HepG2 (cell line): ENCODE measurements at regions not wholly inside any gene's neighbourhood (a gene's known extent, or its start where the extent isn't known, plus 50 kb on each side); places are given as distances from the start of the nearest gene placed in this dataset.

Experiments used
- ARNTL ChIP-seq: sonication (generic); formaldehyde crosslinking; IDR thresholded peaks from 2 replicates; pipeline ENCODE4 v1.4.0; 2020; ENCODE audit warnings: mild to moderate bottlenecking, missing genetic modification reagents
- ASH2L ChIP-seq: fragments of 300-600, 200-600 bp; sonication (generic); IDR thresholded peaks from 2 replicates; pipeline ENCODE4 v1.7.0; 2017; ENCODE audit warnings: low read depth, mild to moderate bottlenecking, moderate library complexity, mixed read lengths, low read length; ENCODE audit not compliant: insufficient read length
- NFIC ChIP-seq: IDR thresholded peaks from 2 replicates; pipeline ENCODE4 v1.6.1; 2012; ENCODE audit warnings: mild to moderate bottlenecking, low read length, inconsistent platforms
- PAX8 ChIP-seq: sonication (generic); formaldehyde crosslinking; IDR thresholded peaks from 2 replicates; pipeline ENCODE4 v1.8.0; 2022; ENCODE audit warnings: mild to moderate bottlenecking, missing genetic modification reagents, borderline replicate concordance
- POLR2A ChIP-seq, 2 experiments: IDR thresholded peaks; 2 replicates each; pipeline ENCODE4 v1.6.1; 2011; ENCODE audit warnings: low read depth in 2 of 2, low read length in 2 of 2, mild to moderate bottlenecking in 1 of 2, moderate library complexity in 1 of 2; ENCODE audit not compliant: insufficient read depth in 1 of 2
- SMC3 ChIP-seq: IDR thresholded peaks from 2 replicates; pipeline ENCODE4 v1.6.1; 2011; ENCODE audit warnings: low read length, improper control_type of control experiment
- SRSF9 ChIP-seq: fragments of 200-400 bp; formaldehyde crosslinking; IDR thresholded peaks from 2 replicates; pipeline ENCODE4 v1.6.1; 2018; ENCODE audit warnings: borderline replicate concordance, mild to moderate bottlenecking, low read depth, low read length; ENCODE audit not compliant: insufficient read depth, poor library complexity, severe bottlenecking
- TF ChIP-seq, protein P1 (sequence below): IDR thresholded peaks from 2 replicates; pipeline ENCODE4 v1.6.1; 2012; ENCODE audit warnings: inconsistent platforms

DNA sequence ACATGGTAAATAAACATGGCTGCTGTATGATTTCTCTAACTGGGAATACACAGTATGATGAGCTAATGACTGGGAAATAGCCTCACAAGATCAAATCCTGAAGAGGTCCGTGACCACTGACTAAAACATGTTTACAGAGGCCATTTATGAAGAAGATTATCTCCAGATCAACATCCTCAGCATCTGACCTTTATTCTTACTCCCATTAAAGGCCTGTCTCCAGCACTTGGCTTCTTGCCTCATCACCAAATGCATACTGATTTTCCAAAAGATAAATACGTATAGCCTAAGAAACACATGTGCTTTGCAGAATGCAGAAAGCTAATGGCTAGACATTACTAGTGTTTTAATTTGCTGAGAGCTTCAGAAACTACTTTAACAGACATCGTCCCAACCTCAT lies 108.0 kb upstream of the TSLP start:
- TF ChIP-seq PAX8 (CRISPR knock-in tag) (no peak), NFIC (no peak), SRSF9 (no peak), SMC3 (no peak), ARNTL (CRISPR knock-in tag) (no peak), POLR2A (IDR thresholded peaks at IDR 0.05; ENCODE audit: insufficient read depth in 1 of 2, low read depth in 2 of 2, low read length in 2 of 2) (no peak), ASH2L (no peak)
- TF ChIP-seq, protein P1, sequence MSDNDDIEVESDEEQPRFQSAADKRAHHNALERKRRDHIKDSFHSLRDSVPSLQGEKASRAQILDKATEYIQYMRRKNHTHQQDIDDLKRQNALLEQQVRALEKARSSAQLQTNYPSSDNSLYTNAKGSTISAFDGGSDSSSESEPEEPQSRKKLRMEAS, result no peak
